ENCODE measurements at regions not wholly inside any gene's neighbourhood (a gene's known extent, or its start where the extent isn't known, plus 50 kb on each side); places are given as distances from the start of the nearest gene placed in this dataset.

GRCh38 chr9:23258569-23258968 is 567.5 kb downstream of the ELAVL2 start:
- H2AFZ ChIP-seq (replicated peaks) = no peak overlapping the region
- no peaks in the 10 kb centered on the region for H3K36me3 ChIP-seq
- DNase-seq (ENCODE audit: low spot score) = no peak
- H3K9me3 ChIP-seq (ENCODE audit: low read depth) = no peaks in the 10 kb centered on the region
- H3K27ac Mint-ChIP-seq = no peak overlapping the region
- no peaks in the 10 kb centered on the region for H3F3A ChIP-seq (ENCODE audit: low read depth)
- peaks cover 4% of the 10 kb centered on the region for H3K4me1 ChIP-seq
- TF ChIP-seq CTCF (IDR thresholded peaks at IDR 0.05) (no peak), EZH2phosphoT487 (IDR thresholded peaks at IDR 0.05) (no peak), EZH2 (IDR thresholded peaks at IDR 0.05) (no peak)
- no peaks in the 10 kb centered on the region for H3K79me2 ChIP-seq (ENCODE audit: low read depth)
- H3K9ac ChIP-seq = no peak overlapping the region
- H3K36me3 Mint-ChIP-seq = no peaks in the 10 kb centered on the region
- H3K4me3 ChIP-seq = no peak overlapping the region
- H3K4me2 ChIP-seq = no peak overlapping the region
- no peaks in the 10 kb centered on the region for H3K4me1 Mint-ChIP-seq
- no peaks in the 10 kb centered on the region for H4K20me1 ChIP-seq (ENCODE audit: low read depth)
- H3K27me3 ChIP-seq = no peaks in the 10 kb centered on the region
- no peaks in the 10 kb centered on the region for H3K9me3 Mint-ChIP-seq
- no peak overlapping the region for H3K4me3 Mint-ChIP-seq
- no peak overlapping the region for H3K27ac ChIP-seq
- no peaks in the 10 kb centered on the region for H3K27me3 Mint-ChIP-seq (ENCODE audit: insufficient read depth, low read depth)

- Mint-ChIP-seq H3K4me3 (no peak overlapping the region), H3K27me3 (ENCODE audit: insufficient read depth, low read depth) (no peaks in the 10 kb centered on the region), H3K27ac (no peak overlapping the region), H3K9me3 (no peaks in the 10 kb centered on the region), H3K4me1 (no peaks in the 10 kb centered on the region), H3K36me3 (no peaks in the 10 kb centered on the region)
- H3K79me2 ChIP-seq (ENCODE audit: low read depth) = no peaks in the 10 kb centered on the region
- no peaks in the 10 kb centered on the region for H3K36me3 ChIP-seq
- no peaks in the 10 kb centered on the region for H3F3A ChIP-seq (ENCODE audit: low read depth)
- no peak overlapping the region for H2AFZ ChIP-seq (replicated peaks)
- H3K4me3 ChIP-seq = no peak overlapping the region
- no peaks in the 10 kb centered on the region for H4K20me1 ChIP-seq (ENCODE audit: low read depth)
- TF ChIP-seq CTCF (IDR thresholded peaks at IDR 0.05) (no peak), EZH2phosphoT487 (IDR thresholded peaks at IDR 0.05) (no peak), EZH2 (IDR thresholded peaks at IDR 0.05) (no peak)
- no peak overlapping the region for H3K9ac ChIP-seq
- H3K4me2 ChIP-seq = no peak overlapping the region
- DNase-seq (ENCODE audit: low spot score) = no peak
- no peaks in the 10 kb centered on the region for H3K27me3 ChIP-seq
- no peak overlapping the region for H3K27ac ChIP-seq
- no peaks in the 10 kb centered on the region for H3K9me3 ChIP-seq (ENCODE audit: low read depth)
- H3K4me1 ChIP-seq = no peaks in the 10 kb centered on the region
Measured at GRCh38 chr9:23278561-23278960, 547.5 kb downstream of the ELAVL2 start.

- Mint-ChIP-seq H3K36me3 (no peaks in the 10 kb centered on the region), H3K27ac (no peak overlapping the region), H3K27me3 (ENCODE audit: insufficient read depth, low read depth) (no peaks in the 10 kb centered on the region), H3K9me3 (no peaks in the 10 kb centered on the region), H3K4me1 (peaks cover 6% of the 10 kb centered on the region), H3K4me3 (no peak overlapping the region)
- no peak for DNase-seq (ENCODE audit: low spot score)
- Histone ChIP-seq H3K27ac (no peak overlapping the region), H3K9ac (no peak overlapping the region), H3K36me3 (no peaks in the 10 kb centered on the region), H3K4me3 (no peak overlapping the region), H3K27me3 (no peaks in the 10 kb centered on the region), H3F3A (ENCODE audit: low read depth) (peaks cover 13% of the 10 kb centered on the region), H4K20me1 (ENCODE audit: low read depth) (no peaks in the 10 kb centered on the region), H3K4me1 (peaks cover 36% of the 10 kb centered on the region), H3K79me2 (ENCODE audit: low read depth) (no peaks in the 10 kb centered on the region), H2AFZ (replicated peaks) (no peak overlapping the region), H3K9me3 (ENCODE audit: low read depth) (no peaks in the 10 kb centered on the region), H3K4me2 (no peak overlapping the region)
- TF ChIP-seq CTCF (IDR thresholded peaks at IDR 0.05) = no peak
- no peak for TF ChIP-seq EZH2 (IDR thresholded peaks at IDR 0.05)
- no peak for TF ChIP-seq EZH2phosphoT487 (IDR thresholded peaks at IDR 0.05)
Measured at GRCh38 chr9:23287390-23287789, 538.6 kb downstream of the ELAVL2 start.

Measured in neural progenitor cell (in vitro differentiated cells).